ENCODE measurements at regions not wholly inside any gene's neighbourhood (a gene's known extent, or its start where the extent isn't known, plus 50 kb on each side); places are given as distances from the start of the nearest gene placed in this dataset.

DNA sequence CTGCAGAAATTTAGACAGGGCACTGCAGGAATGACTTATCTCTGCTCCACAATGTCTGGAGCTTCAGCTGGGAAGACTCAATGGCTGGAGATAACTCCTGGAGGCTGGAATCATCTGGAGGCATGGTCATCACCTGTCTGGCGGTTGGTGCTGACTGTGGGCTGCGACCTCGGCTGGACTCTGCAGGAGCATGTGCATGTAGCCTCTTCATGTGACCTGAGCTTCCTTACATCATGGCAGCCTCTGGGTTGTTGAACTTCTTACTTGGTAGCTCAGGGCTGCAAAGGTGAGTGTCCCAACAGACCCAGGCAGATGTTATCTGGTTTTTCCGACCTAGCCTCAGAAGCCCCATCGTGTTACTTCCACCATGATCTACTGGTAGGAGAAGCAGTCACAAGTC lies 188.2 kb upstream of the RPL38 start:
- no peak for DNase-seq (ENCODE audit: low read depth)

DNA sequence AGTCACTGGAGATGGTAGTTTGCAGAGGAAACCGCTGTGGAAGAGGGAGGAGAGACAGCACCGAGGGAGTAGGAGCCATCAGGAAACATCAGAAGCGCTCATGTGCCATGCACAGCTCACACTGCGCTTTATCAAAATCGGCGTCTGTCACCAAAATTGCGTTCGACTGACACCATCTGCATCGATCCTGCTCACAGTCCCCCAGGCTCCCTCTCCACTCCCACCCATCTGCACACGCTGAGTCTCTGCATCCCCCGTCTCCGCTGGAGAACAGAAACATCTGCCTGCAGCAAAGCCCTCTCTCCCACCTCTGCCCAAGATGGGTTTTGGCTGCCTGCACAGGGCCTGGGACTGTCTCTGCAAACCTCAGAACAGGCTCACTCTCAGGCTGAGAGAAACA lies 187.5 kb upstream of the RPL38 start:
- no peak for DNase-seq (ENCODE audit: low read depth)

DNA sequence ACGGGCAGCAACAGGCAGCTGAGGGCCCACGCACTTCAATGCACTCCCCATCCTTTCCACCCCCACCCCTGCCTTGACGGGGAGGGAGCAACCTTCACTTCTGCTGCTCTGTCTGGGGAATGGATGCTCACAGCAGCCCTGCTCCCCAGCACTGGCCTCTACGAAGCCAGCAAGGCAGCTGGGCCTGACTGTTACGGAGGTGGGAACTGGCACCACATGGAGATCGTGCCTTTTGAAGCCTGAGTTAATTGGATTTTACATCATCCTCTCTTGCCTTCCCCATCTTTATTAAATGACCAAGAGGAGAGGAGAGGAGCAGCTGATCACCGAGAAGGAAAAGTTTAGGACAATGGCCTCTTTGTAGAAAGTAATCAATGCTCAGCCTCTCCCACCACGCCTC lies 187.0 kb upstream of the RPL38 start:
- DNase-seq (ENCODE audit: low read depth): no peak

DNA sequence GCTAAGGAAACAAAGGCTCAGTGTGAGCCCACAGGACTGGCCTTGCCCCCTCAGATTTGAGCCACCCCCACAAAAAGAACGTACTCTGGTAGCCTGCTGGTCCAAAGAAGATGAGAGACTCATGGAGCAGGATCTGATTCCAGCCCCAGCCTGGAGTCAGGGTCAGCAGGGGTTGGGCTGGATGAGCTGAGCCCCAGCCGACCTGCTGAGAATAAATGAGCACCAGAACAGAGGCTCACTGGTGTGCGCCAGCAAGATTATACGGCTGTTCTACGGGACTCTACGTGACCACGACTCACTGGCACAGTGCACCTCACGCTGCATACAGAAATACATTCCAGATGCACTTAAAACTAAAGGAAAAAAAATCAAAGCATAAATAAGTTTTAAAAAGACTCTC lies 186.0 kb upstream of the RPL38 start:
- no peak for DNase-seq (ENCODE audit: low read depth)

DNA sequence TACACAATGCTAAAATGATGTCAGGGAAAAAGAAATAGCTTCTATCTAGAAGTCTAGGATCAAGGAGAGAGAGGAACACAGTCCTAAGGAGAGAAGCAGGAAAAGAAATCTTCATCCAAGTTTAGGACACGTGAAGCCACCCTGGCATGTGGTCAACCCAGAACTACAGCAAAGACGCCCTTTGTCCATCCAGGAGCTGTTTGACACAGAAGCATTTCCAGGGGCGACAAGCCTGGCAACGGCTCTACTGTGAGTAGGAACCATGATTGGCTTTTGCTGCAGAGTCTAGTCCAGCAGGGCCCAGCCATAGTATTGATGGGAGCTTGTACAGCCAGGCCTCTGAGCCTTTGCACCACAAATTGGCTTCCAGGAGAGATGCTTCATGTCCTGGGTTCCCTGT lies 185.4 kb upstream of the RPL38 start:
- DNase-seq (ENCODE audit: low read depth): no peak

DNA sequence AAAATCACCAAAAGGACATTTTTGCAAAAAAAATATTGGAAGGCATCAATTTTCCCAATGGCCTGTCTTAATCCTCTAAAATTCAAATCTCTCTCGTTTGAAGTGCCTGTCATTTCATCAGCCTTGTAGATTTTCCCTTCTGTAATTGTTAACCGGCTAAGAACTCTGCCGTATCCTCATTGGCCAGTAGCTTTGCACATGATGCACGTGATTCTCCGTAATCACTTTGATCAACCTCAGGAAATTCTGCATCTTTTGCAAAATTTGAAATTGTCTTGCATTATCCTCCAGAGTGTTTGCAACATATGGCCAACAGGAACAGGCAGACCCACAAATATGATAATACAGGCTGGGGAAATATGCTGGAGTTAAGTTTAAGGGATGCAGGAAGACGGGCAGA lies 184.2 kb upstream of the RPL38 start:
- DNase-seq (ENCODE audit: low read depth): no peak

DNA sequence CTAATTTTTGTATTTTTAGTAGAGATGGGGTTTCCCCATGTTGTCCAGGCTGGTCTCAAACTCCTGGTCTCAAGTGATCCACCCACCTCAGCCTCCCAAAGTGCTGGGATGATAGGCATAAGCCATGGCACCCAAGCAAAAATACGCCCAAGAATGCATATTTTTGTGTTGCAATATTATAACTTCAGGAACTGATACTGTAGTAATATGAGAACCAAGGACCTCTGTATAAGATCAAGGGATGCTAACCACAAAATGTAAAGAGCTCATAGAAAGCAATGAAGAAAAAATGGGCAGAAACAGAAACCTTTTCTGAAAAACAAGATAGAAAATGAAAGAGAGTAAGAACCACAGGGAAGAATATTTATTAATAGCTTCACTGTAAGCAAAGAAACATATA lies 183.6 kb upstream of the RPL38 start:
- no peak for DNase-seq (ENCODE audit: low read depth)

DNA sequence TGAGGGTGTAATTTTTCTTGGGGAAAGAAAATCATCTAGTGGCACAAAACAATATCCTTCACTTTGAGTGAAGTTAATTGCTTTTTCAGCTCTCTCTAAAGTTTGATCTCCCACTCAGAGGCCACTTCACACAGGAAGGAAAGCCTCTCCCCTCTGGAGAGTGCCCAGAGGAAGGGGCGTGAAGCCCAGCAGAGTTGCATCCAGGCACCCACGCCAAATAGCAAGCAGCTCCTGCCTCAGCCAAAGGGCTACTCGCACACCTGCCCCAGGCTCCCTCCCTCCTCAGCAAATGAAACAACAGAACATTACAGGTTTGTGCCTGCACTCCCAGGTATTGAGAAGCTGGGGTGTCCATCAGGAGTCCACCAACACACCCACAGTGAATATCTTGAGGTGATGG lies 183.0 kb upstream of the RPL38 start:
- no peak for DNase-seq (ENCODE audit: low read depth)

DNA sequence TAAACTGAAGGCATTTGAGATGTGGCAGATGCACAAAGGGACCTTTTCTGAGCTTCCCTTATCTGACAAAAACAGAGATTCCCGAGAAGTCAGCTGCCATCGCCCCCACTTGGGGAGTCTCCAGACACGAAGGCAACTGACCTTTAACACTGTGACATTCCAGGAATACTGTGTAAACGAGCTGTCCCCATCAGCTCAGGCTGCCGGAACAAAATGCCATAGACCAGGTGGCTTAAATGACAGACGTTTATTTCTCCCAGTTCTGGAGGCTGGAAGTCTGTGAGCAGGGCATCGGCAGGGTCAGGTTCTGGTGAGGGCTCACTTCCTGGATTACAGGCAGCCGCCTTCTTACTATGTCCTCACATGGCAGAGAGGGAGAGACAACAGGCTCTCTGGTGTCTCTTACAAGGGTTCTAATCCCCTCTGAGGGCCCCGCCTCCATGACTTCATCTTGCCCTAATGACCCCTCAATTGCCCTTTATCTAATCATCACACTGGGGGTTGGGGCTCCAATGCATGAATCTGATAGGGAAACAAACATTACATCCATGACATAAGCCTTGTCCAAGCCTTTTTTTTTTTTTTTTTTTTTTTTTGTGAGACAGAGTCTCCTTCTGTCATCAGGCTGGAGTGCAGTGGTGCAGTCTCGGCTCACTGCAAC lies 178.5 kb upstream of the RPL38 start:
- no peak for DNase-seq (ENCODE audit: low read depth)

DNA sequence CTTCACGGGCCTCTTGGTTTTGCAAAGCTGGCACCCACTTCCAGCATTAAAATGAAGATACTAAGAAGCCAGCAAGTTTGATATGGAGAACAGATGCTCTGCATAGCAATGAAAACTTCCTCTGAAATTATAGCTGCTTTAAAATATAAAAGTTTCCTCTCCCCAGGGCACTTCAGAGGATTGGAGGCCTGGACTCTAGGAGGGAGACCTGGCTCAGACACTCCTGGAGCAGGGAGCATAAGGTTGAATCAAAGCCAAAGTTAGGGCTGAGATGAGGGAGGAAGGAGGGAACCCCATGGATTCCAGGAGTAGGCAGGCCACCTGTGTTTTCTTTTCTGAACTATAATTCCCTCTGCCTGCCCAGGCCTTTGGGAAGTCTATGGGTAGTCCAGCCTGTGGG lies 176.0 kb upstream of the RPL38 start:
- DNase-seq (ENCODE audit: low read depth): no peak

DNA sequence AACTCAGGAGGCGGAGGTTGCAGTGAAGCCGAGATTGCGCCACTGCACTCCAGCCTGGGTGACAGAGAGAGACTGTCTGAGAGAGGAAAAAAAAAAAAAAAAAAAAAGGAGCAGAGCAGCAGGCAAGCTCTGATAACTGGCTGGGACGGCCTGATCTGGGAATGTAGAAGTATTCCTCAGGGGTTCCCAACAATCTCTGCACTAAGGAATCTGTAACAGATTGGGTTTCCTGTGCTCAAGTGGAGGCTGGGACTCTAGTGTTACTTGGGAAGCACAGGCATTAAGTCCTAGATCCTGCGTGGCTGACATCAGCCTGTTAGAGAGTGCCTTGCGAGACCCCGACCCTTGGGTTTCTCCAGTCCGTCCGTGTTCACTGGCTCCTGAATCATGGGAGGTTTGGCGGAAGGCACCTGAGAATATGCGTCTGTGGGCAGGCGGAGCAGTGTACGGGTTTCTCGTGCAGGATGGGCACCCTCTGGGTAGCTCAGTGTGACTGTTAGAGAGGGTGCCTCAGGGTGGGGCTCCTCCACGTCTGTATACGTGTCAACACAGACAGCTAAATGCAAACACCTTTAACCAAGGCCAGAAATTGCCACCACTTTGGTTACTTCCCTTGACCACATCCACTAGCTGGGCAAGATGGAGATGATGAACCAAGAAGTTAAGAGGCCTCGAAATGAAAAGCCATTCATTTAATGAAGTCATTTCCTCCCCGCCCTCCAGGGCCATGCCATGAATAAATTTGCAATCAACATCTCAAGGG lies 174.9 kb upstream of the RPL38 start:
- DNase-seq (ENCODE audit: low read depth): no peak

DNA sequence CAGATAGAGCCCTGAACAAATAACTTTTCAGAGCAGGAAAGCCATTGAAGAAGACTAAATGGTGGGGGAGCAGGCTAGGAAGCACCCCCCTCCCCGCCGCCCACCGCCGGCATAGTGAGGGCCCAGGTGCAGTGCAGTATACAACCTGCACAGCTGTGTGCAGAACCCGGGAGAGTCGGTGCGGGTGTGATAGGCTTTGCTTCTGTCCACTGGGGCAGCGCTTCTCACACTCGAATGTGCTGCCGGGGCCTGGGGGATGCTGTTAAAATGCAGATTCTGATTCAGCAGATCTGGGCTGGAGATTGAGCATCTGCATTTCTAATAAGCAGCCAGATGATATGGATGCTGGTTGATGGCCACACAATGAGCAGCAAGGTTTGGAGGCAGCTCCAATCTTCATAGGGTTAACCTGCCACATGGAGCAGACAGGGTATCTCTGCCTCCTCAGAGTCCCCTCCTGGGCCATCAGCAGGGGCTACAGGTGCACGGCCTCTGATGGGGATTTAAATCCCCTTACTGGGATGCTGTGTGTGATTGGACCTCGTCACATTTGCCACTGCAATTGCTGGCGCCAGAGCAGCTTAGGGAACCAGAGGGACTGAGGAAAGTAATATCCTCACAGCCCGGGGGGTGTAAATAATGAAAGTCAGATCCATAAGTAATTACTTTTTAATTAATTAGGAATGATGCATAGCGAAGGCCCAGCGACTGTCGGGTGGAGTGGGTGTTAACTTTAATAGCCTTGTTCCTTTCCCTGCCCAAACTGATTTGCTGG lies 172.0 kb upstream of the RPL38 start:
- DNase-seq (ENCODE audit: low read depth): no peak

DNA sequence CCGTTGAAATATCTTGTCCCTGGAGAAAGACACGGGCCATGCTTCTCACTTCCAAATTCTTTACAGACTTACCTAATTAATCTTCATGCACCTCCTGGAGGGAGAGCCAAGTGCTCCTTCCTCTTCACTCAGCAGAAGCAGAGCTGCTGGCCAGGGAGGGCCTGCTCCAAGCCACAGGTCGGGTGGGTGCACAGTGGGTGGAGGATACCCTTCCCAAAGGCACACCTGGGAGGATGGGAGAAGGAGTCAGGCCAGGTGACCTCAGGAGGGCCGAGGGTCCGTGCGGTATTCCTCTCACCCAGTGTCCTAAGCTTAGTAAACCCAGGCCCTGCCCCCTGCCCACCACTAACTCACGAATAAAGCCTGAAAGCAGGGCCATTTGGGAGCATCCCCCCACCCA lies 171.3 kb upstream of the RPL38 start:
- no peak for DNase-seq (ENCODE audit: low read depth)

DNA sequence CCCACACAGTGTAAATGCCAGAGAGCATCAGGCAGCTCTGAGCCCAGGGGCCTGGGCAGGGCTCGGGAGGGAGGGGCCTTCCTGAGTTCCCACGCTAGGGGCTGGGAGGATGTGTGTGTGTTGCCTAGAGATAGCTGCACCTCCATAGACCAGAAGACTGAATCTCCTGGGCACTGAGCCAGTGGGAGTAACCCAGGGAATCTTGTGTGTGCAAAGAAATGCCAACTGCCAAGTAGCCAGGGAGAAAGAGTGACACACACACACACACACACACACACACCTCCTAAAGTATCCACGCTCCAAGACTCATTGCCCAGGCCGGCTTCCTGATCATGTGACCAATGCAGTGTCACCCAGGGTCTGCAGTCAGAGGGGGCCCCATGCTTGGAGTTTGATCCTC lies 166.2 kb upstream of the RPL38 start:
- no peak for DNase-seq (ENCODE audit: low read depth)

DNA sequence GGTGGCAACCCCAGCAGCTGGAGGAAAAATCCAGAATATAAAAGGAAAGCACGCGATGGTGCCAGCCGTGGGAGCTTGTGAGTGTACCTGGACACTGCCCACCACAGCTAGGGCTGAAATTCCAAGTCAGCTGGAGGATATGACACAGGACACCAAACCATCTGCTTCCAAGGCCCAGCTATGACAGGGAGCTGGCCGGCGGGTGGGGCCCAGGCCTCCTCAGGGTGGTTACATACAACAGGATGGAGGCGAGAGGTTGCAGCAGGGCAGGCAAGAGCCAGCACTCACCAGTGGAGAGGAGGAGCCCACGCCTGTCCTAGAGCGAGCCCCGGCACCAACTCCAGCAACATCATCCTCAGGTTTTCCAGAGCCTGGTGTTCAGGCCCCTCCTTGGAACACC lies 163.2 kb upstream of the RPL38 start:
- no peak for DNase-seq (ENCODE audit: low read depth)

DNA sequence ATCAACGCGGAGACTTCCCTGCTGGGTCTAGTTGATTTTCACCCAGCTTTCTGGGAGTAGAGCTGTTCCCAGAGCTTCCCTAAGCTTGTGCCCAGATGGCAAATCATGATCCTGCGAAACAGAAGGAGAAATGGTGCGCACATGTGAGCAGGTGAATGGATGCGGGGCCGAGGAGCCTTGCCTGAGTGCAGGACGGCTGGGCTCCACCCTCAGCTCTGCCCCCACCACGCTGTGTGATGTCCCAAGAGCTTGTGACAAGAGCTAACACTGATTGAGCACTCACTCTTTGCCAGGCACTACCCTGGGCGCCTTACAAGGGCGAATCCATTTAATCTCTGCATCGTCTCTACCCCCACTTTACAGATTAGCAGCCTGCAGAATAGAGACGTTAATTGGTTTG lies 162.7 kb upstream of the RPL38 start:
- DNase-seq (ENCODE audit: low read depth): no peak

DNA sequence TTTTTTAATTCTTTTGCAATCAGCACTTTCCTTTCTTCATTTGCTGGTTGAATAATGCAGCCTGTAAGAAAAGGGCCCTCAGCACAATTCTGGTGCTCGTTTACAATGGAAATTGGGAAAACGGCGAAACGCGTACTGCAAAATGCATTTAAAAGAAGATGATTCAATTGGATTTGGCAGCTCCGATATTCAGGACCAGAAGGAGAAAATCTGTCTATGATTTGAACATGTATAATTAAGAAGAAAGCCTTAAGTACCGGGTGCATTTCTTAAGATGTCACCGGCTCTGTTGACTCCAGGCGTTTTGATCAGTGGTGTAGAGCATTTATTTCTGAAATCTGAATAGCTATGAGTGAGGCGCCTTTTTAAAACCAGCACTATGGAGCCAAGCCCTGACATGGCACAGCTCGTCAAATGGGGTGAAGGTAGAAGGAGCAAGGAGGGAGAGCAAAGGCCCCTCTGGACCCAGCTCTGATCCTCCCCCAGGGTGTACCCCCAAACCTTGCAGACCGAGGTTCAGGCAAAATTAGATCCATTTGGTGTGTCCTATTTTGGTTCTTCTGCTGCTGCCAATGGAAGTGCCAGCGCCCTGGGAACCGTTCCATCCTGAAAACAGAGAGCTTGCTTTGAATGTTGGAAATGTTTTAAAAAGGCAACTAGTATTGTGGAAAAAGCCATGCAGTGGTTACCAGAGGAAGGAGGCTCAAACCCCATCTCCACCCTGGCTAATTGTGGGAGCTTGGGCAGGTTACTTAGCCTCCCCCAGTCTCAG lies 161.4 kb upstream of the RPL38 start:
- no peak for DNase-seq (ENCODE audit: low read depth)

DNA sequence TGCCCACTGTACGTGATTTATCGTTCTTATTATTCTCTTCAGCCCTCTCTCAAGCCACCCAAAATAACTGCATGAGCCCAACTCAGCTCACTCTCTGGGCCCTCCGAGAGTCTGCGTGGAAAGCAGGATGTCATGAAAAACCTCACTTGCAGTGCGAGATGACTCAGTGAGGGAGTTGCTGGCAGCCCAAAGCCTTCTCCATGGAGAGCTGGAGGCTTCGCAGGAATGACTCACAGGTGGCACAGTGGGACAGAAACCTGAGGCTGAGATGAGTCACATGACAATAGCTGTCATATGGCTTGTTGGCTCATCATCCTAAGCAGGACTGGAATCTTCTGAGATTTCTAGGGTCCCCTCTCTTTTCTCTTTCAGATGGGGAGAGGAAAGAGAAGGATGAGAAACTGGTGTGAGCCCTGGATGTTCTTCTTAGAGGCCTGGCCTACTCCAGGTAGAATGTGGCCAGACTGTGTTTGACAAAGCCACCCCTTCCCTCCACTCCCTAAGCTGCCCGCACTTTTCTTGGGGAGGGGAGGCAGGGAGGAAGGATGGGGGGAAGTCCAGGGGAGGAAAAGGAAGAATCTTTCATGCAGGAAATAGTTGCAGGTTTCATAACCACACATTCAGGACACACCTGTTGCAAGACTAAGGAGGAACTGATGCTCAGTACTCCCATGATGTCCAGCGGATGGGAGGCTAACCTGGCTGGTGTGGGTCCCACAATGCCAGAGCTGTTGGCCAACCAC lies 160.6 kb upstream of the RPL38 start:
- peak; percentile 73 for DNase-seq (ENCODE audit: low read depth)

DNA sequence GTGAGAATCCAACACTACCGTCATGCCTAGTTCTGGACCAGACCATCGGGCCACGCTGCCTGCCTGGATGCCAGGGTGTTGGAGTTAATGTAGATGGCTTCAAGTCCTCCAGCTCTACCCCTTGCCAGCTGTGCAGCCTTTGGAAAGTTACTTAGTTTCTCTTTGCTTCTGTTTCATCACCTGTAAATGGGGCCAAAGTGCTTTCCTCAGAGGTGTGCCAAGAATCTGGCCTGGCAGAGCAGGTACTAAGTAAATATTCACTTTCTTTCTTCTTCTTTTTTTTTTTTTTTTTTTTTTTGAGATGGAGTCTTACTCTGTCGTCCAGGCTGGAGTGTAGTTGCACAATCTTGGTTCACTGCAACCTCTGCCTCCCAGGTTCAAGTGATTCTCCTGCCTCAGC lies 159.5 kb upstream of the RPL38 start:
- DNase-seq (ENCODE audit: low read depth): no peak

DNA sequence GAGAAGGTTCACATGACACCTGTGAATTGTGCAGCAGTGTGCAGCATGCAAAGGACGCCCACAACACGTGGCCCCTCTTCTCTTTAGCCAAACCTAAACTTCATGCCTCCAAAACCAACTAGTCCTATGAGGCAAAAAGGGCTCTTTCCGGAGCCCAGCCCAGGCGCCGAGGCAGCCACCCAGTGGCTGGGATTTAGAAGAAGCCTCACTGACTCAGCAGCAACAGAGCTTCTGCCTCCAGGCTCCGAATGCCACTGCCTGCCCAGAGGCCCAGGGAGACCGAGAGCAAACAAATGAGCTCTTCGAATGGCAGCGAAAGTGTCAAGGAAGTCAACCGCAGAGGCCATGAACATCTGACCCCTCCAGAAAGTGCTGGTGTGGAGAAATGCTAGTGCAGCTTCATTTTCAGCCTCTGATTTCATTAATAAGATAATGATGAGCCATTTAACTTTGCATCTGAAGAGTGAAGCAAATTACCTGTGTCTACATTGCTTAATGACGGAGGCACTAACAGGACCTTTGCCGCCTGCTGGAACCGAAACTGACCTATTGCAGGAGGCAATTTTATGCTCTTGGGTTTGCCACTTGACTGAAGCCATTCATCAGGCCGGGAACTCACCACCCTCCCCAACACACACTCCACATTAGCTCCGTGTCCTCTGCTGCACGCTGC lies 157.7 kb upstream of the RPL38 start:
- DNase-seq (ENCODE audit: low read depth): no peak

Data from GM04503 (cell line).